AG09319 (cell line): ENCODE measurements at regions not wholly inside any gene's neighbourhood (a gene's known extent, or its start where the extent isn't known, plus 50 kb on each side); places are given as distances from the start of the nearest gene placed in this dataset.
"Not testable (repeated sequence)": the region's sequence is repeated elsewhere in the genome, so short reads cannot be mapped to it uniquely, and the experiment has no call there.

ENCODE experiments used
- DNase-seq: peaks from one replicate; pipeline ENCODE4 v3.0.0-alpha.2; 2010; ENCODE audit warnings: low read depth; ENCODE audit errors: extremely low read depth
- CTCF ChIP-seq: IDR thresholded peaks from 2 replicates; pipeline ENCODE4 v1.5.1; 2011; ENCODE audit warnings: low read depth, mild to moderate bottlenecking, inconsistent platforms, low read length, moderate library complexity

- no peak for DNase-seq
- no peak for TF ChIP-seq CTCF
Observed at GRCh38 chr12:124130691-124131591, 157.9 kb downstream of the ZNF664 start.

DNA sequence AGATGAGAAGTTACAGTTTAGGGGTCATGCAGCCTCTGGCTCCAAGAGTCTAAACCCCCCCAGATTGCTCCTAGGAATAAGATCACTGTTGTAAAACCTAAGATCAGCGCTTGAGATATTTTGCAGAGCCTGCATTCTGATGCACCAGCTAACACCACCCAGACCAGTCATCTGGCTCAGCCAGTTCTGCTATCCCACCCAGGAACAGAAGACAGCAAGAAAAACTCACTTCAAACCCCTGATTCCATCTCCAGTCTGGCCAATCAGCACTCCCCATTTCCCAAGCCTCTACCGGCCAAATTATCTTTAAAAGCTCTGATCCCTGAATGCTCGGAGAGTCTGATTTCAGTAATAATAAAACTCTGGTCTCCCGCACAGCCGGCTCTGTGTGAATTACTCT is 158.6 kb downstream of the ZNF664 start:
- TF ChIP-seq CTCF, result no peak
- no peak for DNase-seq

GRCh38 chr12:124132530-124132929 is 159.5 kb downstream of the ZNF664 start:
- DNase-seq, result no peak
- TF ChIP-seq CTCF, result no peak

DNA sequence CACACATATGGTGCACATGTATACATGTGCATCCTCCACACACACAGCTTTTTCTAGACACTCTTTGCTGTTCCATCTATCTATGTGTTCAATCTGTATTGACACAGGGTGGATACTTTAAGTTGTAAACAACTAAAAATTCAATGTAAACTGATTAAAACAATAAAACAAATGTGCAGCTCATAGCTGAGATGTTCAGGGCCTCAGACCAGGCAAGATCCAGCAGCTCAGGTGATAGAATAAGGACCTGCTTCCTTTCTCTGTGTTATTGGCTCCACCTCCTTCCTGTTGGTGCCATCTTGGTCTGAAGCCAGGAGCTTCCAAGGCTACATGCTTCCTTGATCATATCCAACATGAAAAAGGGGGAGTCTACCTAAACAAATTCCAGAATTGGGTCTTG is 158.1 kb upstream of the RFLNA start:
- no peak for DNase-seq
- no peak for TF ChIP-seq CTCF

- DNase-seq, result no peak
- TF ChIP-seq CTCF, result no peak
Observed at GRCh38 chr12:124140944-124141486, 153.9 kb upstream of the RFLNA start.

GRCh38 chr12:124141611-124142010 is 153.3 kb upstream of the RFLNA start:
- not testable (repeated sequence) for DNase-seq

- no peak for TF ChIP-seq CTCF
- no peak for DNase-seq
Observed at GRCh38 chr12:124142395-124143035, 152.4 kb upstream of the RFLNA start.
